Progenitor cell of endocrine pancreas (in vitro differentiated cells): ENCODE measurements at regions not wholly inside any gene's neighbourhood (a gene's known extent, or its start where the extent isn't known, plus 50 kb on each side); places are given as distances from the start of the nearest gene placed in this dataset.

Experiments used
- DNase-seq: peaks from one replicate; pipeline ENCODE4 v3.0.0; 2021; ENCODE audit warnings: low spot score; ENCODE audit not compliant: unreplicated experiment
- H3K27ac Mint-ChIP-seq: 2 replicates; pipeline ENCODE4 v1.8.0; 2021; ENCODE audit warnings: mild to moderate bottlenecking, moderate library complexity, mixed read lengths
- H3K27me3 Mint-ChIP-seq: 2 replicates; pipeline ENCODE4 v1.8.0; 2021; ENCODE audit warnings: mixed read lengths
- H3K36me3 Mint-ChIP-seq: 2 replicates; pipeline ENCODE4 v1.8.0; 2022; ENCODE audit warnings: mixed read lengths; ENCODE audit not compliant: insufficient read depth
- H3K4me1 Mint-ChIP-seq: 2 replicates; pipeline ENCODE4 v1.8.0; 2021; ENCODE audit warnings: low read depth, mixed read lengths
- H3K4me3 Mint-ChIP-seq: 2 replicates; pipeline ENCODE4 v1.8.0; 2021; ENCODE audit warnings: low read depth, mild to moderate bottlenecking, moderate library complexity, mixed read lengths
- H3K9me3 Mint-ChIP-seq: 2 replicates; pipeline ENCODE4 v1.8.0; 2021; ENCODE audit warnings: low read depth, mixed read lengths
- CTCF ChIP-seq: fragments of 200-600 bp; sonication (generic); IDR thresholded peaks from one replicate; pipeline ENCODE4 v1.5.0; 2021; ENCODE audit warnings: antibody characterized with exemption, mild to moderate bottlenecking; ENCODE audit not compliant: unreplicated experiment

GRCh38 chr7:110604206-110604605 lies 486.7 kb upstream of the LRRN3 start:
- Mint-ChIP-seq H3K27ac (no peak overlapping the region), H3K9me3 (no peaks in the 10 kb centered on the region), H3K4me3 (no peak overlapping the region), H3K4me1 (peaks cover 2% of the 10 kb centered on the region), H3K36me3 (peaks cover 2% of the 10 kb centered on the region), H3K27me3 (no peaks in the 10 kb centered on the region)
- TF ChIP-seq CTCF: no peak
- no peak for DNase-seq

DNA sequence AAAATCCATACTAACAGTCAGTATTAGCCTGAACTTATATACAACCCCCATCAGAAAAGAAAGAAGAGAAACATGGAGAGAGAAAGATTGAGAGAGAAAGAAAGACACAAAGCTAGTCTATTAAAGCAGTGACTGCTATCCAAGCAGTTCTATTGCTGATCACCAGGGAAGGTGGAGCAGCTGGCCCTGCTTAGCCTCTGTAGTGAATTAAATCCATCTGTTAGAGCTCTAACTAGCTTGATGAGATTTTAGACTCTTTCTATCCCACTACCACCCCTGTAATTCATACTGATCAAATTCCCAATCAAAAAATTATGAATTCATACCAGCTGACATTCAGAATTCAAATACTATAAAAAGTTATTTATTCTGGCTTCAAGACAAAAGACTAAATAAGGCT lies 486.0 kb upstream of the LRRN3 start:
- H3K4me1 Mint-ChIP-seq: peaks cover 2% of the 10 kb centered on the region
- no peak for DNase-seq
- peaks cover 2% of the 10 kb centered on the region for H3K36me3 Mint-ChIP-seq
- no peaks in the 10 kb centered on the region for H3K9me3 Mint-ChIP-seq
- H3K4me3 Mint-ChIP-seq: no peak overlapping the region
- H3K27ac Mint-ChIP-seq: no peak overlapping the region
- no peaks in the 10 kb centered on the region for H3K27me3 Mint-ChIP-seq
- TF ChIP-seq CTCF: no peak

DNA sequence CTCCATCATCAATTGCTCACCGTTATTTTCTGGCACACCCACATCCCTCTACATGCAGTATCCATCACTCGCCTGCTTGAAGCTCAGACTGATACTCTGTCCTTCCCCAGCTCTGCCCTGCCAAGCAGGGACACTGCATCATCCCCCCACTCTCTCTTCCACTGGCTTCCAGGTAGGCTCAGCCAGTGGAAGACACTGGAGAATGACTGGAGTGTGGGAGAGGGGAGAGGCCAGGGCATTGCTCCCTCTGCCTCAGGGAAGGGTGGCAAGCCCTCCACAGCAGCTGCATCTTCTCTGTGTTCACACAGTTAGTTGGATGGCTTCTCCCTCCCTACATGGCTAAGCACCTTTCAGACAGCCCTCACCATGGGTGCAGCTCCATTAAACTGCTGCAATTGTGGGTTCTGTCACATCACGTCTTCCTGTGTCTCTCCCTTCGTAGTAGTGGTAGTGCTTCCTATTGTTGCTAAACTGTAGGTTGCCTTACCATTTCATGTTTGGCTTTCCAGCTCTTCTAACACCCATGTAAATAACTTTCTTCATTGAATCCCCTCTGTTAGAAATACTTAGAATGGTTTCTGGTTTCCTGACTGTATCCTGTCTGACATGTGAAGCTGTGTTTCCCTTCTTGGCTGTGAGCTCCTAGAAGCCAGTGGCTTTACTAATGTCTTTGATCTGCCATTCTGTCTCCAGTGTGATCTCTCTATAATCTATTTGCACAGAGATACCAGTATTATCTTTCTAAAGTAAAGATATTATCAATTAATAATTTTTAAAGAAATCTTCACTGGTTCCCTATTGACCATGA lies 483.7 kb upstream of the LRRN3 start:
- H3K4me1 Mint-ChIP-seq: peaks cover 2% of the 10 kb centered on the region
- H3K36me3 Mint-ChIP-seq: peaks cover 2% of the 10 kb centered on the region
- no peak for DNase-seq
- TF ChIP-seq CTCF: no peak
- H3K27ac Mint-ChIP-seq: no peak overlapping the region
- no peak overlapping the region for H3K4me3 Mint-ChIP-seq
- no peaks in the 10 kb centered on the region for H3K9me3 Mint-ChIP-seq
- H3K27me3 Mint-ChIP-seq: no peaks in the 10 kb centered on the region

DNA sequence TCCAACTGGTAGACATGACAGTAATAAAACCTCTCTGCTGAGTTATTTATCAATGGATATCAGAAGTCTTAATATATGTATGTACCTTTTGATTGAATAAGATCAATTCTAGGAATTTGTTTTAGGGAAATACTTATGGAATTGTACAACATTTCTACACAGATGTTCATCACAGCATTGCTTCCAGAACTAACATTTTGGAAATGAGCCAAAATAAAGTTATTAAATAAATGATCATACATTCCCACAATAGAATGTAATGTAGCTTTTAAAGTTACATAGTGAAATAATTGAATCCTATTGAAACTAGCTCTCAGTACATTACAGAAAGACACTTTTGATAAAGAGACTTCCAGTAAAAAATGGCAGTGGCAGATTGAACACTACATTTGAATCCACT lies 481.6 kb upstream of the LRRN3 start:
- Mint-ChIP-seq H3K4me3 (no peak overlapping the region), H3K27ac (no peak overlapping the region), H3K27me3 (no peaks in the 10 kb centered on the region), H3K4me1 (peaks cover 2% of the 10 kb centered on the region), H3K36me3 (peaks cover 2% of the 10 kb centered on the region), H3K9me3 (no peaks in the 10 kb centered on the region)
- TF ChIP-seq CTCF: no peak
- DNase-seq: no peak

- Mint-ChIP-seq H3K4me1 (no peaks in the 10 kb centered on the region), H3K9me3 (peaks cover 20% of the 10 kb centered on the region), H3K4me3 (no peak overlapping the region), H3K27me3 (no peaks in the 10 kb centered on the region), H3K27ac (no peak overlapping the region), H3K36me3 (peaks cover 5% of the 10 kb centered on the region)
- DNase-seq: no peak
- TF ChIP-seq CTCF: no peak
Measured at GRCh38 chr7:110612680-110613079, 478.2 kb upstream of the LRRN3 start.
